ENCODE measurements at regions not wholly inside any gene's neighbourhood (a gene's known extent, or its start where the extent isn't known, plus 50 kb on each side); places are given as distances from the start of the nearest gene placed in this dataset.

DNA sequence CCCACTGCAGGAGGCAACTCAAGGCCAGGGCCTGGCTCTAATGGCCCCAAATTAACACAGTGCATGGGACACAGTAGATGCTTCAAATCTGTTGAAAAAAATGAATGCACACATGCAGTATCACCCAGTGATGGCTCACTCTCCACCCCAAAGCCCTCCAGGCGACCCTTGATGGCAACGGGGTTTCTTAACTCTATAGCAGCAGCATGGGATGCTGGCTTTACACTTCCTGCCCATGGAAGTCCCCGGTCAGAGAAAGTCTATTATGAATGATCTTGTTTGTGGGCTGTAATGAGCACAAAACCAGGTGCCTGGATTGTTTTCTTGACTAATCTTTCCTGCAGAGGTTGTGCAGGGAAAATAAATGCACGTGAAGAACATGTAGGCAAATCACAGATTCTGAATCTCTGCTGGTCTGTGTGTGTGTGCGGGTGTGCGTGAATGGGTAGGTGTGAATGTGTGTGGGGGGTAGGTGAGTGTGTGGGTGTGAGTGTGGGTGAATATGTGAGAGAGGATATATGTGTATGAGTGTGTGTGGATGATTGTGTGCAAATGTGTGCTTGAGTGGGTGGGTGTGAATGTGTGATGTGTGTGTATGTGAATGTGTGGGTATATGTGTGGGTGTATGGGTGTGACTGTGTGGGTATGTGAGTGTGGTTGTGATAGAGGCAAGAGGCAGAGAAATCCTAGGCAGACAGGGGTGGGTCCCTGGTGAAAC lies 60.1 kb upstream of the MLN start:
- TF ChIP-seq, protein P1, sequence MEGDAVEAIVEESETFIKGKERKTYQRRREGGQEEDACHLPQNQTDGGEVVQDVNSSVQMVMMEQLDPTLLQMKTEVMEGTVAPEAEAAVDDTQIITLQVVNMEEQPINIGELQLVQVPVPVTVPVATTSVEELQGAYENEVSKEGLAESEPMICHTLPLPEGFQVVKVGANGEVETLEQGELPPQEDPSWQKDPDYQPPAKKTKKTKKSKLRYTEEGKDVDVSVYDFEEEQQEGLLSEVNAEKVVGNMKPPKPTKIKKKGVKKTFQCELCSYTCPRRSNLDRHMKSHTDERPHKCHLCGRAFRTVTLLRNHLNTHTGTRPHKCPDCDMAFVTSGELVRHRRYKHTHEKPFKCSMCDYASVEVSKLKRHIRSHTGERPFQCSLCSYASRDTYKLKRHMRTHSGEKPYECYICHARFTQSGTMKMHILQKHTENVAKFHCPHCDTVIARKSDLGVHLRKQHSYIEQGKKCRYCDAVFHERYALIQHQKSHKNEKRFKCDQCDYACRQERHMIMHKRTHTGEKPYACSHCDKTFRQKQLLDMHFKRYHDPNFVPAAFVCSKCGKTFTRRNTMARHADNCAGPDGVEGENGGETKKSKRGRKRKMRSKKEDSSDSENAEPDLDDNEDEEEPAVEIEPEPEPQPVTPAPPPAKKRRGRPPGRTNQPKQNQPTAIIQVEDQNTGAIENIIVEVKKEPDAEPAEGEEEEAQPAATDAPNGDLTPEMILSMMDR (IDR thresholded peaks at IDR 0.05; ENCODE audit: low read depth, low read length): no peak
- no peak overlapping the region for H3K4me3 ChIP-seq

DNA sequence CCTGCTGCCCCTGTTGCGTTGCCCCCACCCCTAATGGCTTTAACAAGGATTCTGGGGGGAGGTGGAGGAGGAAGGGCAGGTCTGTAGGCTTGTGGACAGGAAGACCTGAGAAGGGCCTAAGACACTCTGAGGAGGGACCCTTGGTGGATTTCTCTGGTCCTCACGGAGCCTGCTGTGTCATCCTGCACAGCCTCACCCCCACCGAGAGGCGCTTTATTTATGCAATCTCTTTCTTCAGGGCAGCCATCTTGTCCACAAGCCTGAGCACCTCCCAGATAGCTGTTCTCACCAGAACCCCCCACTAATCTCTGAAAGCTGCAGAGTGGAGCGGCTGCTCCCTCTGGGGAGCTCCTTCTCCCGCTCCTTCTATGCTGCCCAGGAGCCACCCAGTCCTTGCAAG lies 59.3 kb upstream of the MLN start:
- H3K4me1 ChIP-seq (ENCODE audit: low read depth): no peaks in the 10 kb centered on the region
- TF ChIP-seq, protein P1 (IDR thresholded peaks at IDR 0.05; ENCODE audit: low read depth, low read length): no peak
- H3K9me3 ChIP-seq (ENCODE audit: low read depth): no peaks in the 10 kb centered on the region
- no peak for DNase-seq (ENCODE audit: low read depth in 1 of 2, low spot score in 1 of 2)
- no peak overlapping the region for H3K4me3 ChIP-seq
- no peak overlapping the region for H3K27ac ChIP-seq
- no peaks in the 10 kb centered on the region for H3K36me3 ChIP-seq
- H3K27me3 ChIP-seq: no peaks in the 10 kb centered on the region

More for the DNA sequence above, 60.1 kb upstream of the MLN start:
- Histone ChIP-seq H3K4me1 (ENCODE audit: low read depth) (no peaks in the 10 kb centered on the region), H3K27me3 (no peaks in the 10 kb centered on the region), H3K36me3 (no peaks in the 10 kb centered on the region), H3K9me3 (ENCODE audit: low read depth) (no peaks in the 10 kb centered on the region), H3K27ac (no peak overlapping the region)
- no peak for DNase-seq (ENCODE audit: low read depth in 1 of 2, low spot score in 1 of 2)

DNA sequence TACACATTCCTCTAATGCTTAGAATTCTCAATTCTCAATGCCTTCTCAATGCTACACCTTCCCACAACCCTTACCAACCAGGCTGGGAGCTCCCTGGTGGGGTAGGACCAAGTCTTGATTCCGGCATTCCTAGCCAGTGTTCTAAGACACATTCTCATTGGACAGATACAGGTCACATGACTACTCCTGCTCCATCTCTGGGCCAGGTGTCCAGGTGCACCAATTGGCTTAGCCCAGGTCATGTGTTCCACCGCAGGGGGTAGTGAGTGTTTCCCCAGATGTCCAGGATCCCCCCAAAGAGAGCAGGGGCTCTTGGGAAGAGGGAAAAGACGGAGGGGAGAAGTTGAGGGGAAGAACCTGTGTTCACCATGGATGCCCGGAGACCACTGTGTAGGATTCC lies 58.7 kb upstream of the MLN start:
- H3K4me1 ChIP-seq (ENCODE audit: low read depth): no peaks in the 10 kb centered on the region
- TF ChIP-seq, protein P1 (IDR thresholded peaks at IDR 0.05; ENCODE audit: low read depth, low read length): no peak
- H3K36me3 ChIP-seq: no peaks in the 10 kb centered on the region
- DNase-seq (ENCODE audit: low read depth in 1 of 2, low spot score in 1 of 2): no peak
- no peak overlapping the region for H3K27ac ChIP-seq
- no peak overlapping the region for H3K4me3 ChIP-seq
- H3K27me3 ChIP-seq: no peaks in the 10 kb centered on the region
- H3K9me3 ChIP-seq (ENCODE audit: low read depth): no peaks in the 10 kb centered on the region

DNA sequence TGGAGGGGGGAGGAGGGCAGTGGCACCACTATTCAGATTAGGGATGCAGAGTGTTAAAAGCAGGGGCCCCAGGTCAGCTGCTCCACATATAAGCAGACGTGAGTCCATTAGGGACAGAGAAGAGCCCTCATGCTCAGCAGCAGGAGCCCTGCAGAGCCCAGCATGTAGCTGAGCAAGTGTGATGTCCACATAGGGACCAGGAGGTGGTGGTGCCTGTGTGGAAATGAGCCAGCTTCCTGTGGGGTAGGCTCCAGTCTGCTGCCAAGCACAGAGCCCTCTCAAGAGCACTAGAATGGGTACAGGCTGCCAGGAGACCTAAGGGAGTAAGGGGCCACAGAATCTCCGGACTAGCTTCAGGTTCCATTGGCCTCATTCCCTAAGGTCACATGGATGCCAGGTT lies 57.9 kb upstream of the MLN start:
- Histone ChIP-seq H3K4me1 (ENCODE audit: low read depth) (no peaks in the 10 kb centered on the region), H3K9me3 (ENCODE audit: low read depth) (no peaks in the 10 kb centered on the region), H3K36me3 (no peaks in the 10 kb centered on the region), H3K27me3 (no peaks in the 10 kb centered on the region), H3K27ac (no peak overlapping the region), H3K4me3 (no peak overlapping the region)
- no peak for DNase-seq (ENCODE audit: low read depth in 1 of 2, low spot score in 1 of 2)
- TF ChIP-seq, protein P1 (IDR thresholded peaks at IDR 0.05; ENCODE audit: low read depth, low read length): no peak

DNA sequence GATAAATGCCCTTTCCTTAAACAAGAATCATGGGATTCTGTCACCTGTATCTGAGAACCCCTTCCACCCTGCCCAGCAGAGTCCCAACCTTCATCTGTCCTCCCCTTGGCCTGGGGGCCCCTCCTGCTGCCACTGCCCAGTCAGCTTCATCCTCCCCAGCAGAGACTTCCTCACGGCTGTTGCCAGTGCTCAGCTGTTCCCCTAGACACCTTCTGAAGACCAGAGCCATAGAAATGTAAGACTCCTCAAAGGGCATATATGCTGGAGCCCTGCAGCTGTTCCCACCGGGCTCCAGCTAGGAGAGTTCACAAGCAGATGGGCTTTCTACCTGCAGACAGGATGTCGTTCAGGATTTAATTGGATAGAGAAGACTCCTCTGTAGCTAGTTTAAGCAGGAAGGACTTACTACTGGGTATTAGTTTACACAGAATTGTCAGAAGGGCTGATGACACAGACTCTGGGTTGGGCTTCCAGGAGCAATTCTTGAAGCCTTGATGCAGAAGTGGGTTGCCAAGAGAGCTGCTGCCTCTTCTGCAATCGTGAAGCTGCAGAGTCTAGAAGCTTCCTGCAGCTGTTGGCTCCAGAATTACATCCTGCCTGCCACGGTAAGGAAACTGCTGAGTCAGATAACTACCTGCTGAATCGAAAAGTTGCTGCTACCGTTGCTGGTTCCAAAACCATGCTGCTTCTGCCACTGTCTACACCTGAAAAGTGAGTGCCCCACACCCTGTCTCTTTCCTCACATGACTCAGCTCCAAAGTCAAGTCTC lies 57.1 kb upstream of the MLN start:
- Histone ChIP-seq H3K9me3 (ENCODE audit: low read depth) (no peaks in the 10 kb centered on the region), H3K27me3 (no peaks in the 10 kb centered on the region), H3K4me3 (no peak overlapping the region), H3K36me3 (no peaks in the 10 kb centered on the region), H3K27ac (no peak overlapping the region), H3K4me1 (ENCODE audit: low read depth) (no peaks in the 10 kb centered on the region)
- peak in 1 of 2 donors; percentile 37 for DNase-seq (ENCODE audit: low read depth in 1 of 2, low spot score in 1 of 2)
- TF ChIP-seq, protein P1 (IDR thresholded peaks at IDR 0.05; ENCODE audit: low read depth, low read length): no peak
